ENCODE measurements at regions not wholly inside any gene's neighbourhood (a gene's known extent, or its start where the extent isn't known, plus 50 kb on each side); places are given as distances from the start of the nearest gene placed in this dataset.

- H3K9ac ChIP-seq (ENCODE audit: low read length), result no peak overlapping the region
Measured at GRCh38 chr11:115941481-115941993, 437.3 kb upstream of the CADM1 start.

DNA sequence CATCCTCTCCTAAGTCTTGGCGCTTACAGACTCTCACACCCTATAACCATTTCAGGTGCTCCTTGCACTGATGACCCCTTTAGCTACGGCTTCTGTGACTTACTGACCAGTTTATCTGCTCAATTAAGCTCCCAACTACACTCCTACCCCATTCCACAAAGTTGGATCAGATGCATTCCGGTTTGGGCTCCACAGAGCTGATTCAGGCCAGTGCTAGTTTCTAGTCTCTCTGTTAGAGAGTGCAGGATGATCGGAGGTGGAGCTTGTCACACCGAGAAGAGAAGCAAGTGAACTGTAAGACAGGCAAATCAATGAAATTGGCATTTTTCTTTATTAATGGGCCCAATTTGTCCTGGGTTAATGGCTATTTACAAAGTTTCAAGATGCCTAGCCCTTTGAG, 436.8 kb upstream of the CADM1 start:
- H3K79me2 ChIP-seq (ENCODE audit: low read length), result no peaks in the 10 kb centered on the region
- H3K36me3 ChIP-seq (replicated peaks; ENCODE audit: low read depth, low read length), result no peaks in the 10 kb centered on the region
- H3K4me3 ChIP-seq (ENCODE audit: low read length), result no peak overlapping the region
- H3K9me3 ChIP-seq (ENCODE audit: insufficient read depth, low read length), result no peaks in the 10 kb centered on the region
- no peaks in the 10 kb centered on the region for H3K27me3 ChIP-seq (ENCODE audit: low read depth, low read length)
- H4K20me1 ChIP-seq (ENCODE audit: insufficient read depth, low read length), result no peaks in the 10 kb centered on the region
- peaks cover 45% of the 10 kb centered on the region for H3K4me1 ChIP-seq (ENCODE audit: low read length)
- H3K4me2 ChIP-seq (ENCODE audit: low read length), result no peak overlapping the region
- H2AFZ ChIP-seq (ENCODE audit: low read depth, low read length), result no peak overlapping the region
- no peak overlapping the region for H3K27ac ChIP-seq (ENCODE audit: low read length)
- TF ChIP-seq EZH2phosphoT487 (IDR thresholded peaks at IDR 0.05; ENCODE audit: low read depth) (no peak), CTCF (IDR thresholded peaks at IDR 0.05; ENCODE audit: low read depth, low read length) (no peak)
- H3K9ac ChIP-seq (ENCODE audit: low read length), result no peak overlapping the region

More at GRCh38 chr11:115941481-115941993, 437.3 kb upstream of the CADM1 start:
- H3K4me1 ChIP-seq (ENCODE audit: low read length), result peaks cover 41% of the 10 kb centered on the region
- H3K36me3 ChIP-seq (replicated peaks; ENCODE audit: low read depth, low read length), result no peaks in the 10 kb centered on the region
- no peak overlapping the region for H2AFZ ChIP-seq (ENCODE audit: low read depth, low read length)
- no peaks in the 10 kb centered on the region for H4K20me1 ChIP-seq (ENCODE audit: insufficient read depth, low read length)
- H3K4me2 ChIP-seq (ENCODE audit: low read length), result no peak overlapping the region
- no peak overlapping the region for H3K4me3 ChIP-seq (ENCODE audit: low read length)
- no peak for TF ChIP-seq CTCF (IDR thresholded peaks at IDR 0.05; ENCODE audit: low read depth, low read length)
- no peak for TF ChIP-seq EZH2phosphoT487 (IDR thresholded peaks at IDR 0.05; ENCODE audit: low read depth)
- H3K9me3 ChIP-seq (ENCODE audit: insufficient read depth, low read length), result no peaks in the 10 kb centered on the region
- H3K27me3 ChIP-seq (ENCODE audit: low read depth, low read length), result no peaks in the 10 kb centered on the region
- no peaks in the 10 kb centered on the region for H3K79me2 ChIP-seq (ENCODE audit: low read length)
- H3K27ac ChIP-seq (ENCODE audit: low read length), result no peak overlapping the region

- peak overlapping the region; percentile 56 for H3K4me3 ChIP-seq (ENCODE audit: low read length)
- H3K27ac ChIP-seq (ENCODE audit: low read length), result no peak overlapping the region
- peak overlapping the region; percentile 41; the same call in 1 of the 2 replicates for H3K9ac ChIP-seq (ENCODE audit: low read length)
- H2AFZ ChIP-seq (ENCODE audit: low read depth, low read length), result peak overlapping the region; percentile 55; the same call in 1 of the 2 replicates
- no peaks in the 10 kb centered on the region for H3K9me3 ChIP-seq (ENCODE audit: insufficient read depth, low read length)
- H3K79me2 ChIP-seq (ENCODE audit: low read length), result no peaks in the 10 kb centered on the region
- peaks cover 34% of the 10 kb centered on the region for H3K4me1 ChIP-seq (ENCODE audit: low read length)
- TF ChIP-seq EZH2phosphoT487 (IDR thresholded peaks at IDR 0.05; ENCODE audit: low read depth) (no peak), CTCF (IDR thresholded peaks at IDR 0.05; ENCODE audit: low read depth, low read length) (no peak)
- no peaks in the 10 kb centered on the region for H4K20me1 ChIP-seq (ENCODE audit: insufficient read depth, low read length)
- no peaks in the 10 kb centered on the region for H3K27me3 ChIP-seq (ENCODE audit: low read depth, low read length)
- H3K36me3 ChIP-seq (replicated peaks; ENCODE audit: low read depth, low read length), result no peaks in the 10 kb centered on the region
- H3K4me2 ChIP-seq (ENCODE audit: low read length), result peak overlapping the region; percentile 79
Measured at GRCh38 chr11:115939731-115940421, 435.7 kb upstream of the CADM1 start.

- H3K4me3 ChIP-seq (ENCODE audit: low read length), result peak overlapping the region; percentile 56
- H3K4me1 ChIP-seq (ENCODE audit: low read length), result peaks cover 39% of the 10 kb centered on the region
- peak overlapping the region; percentile 79 for H3K4me2 ChIP-seq (ENCODE audit: low read length)
- H3K9me3 ChIP-seq (ENCODE audit: insufficient read depth, low read length), result no peaks in the 10 kb centered on the region
- H4K20me1 ChIP-seq (ENCODE audit: insufficient read depth, low read length), result no peaks in the 10 kb centered on the region
- TF ChIP-seq EZH2phosphoT487 (IDR thresholded peaks at IDR 0.05; ENCODE audit: low read depth) (no peak), CTCF (IDR thresholded peaks at IDR 0.05; ENCODE audit: low read depth, low read length) (no peak)
- H3K36me3 ChIP-seq (replicated peaks; ENCODE audit: low read depth, low read length), result no peaks in the 10 kb centered on the region
- no peaks in the 10 kb centered on the region for H3K27me3 ChIP-seq (ENCODE audit: low read depth, low read length)
- no peak overlapping the region for H3K27ac ChIP-seq (ENCODE audit: low read length)
- H3K9ac ChIP-seq (ENCODE audit: low read length), result peak overlapping the region; percentile 41; the same call in 1 of the 2 replicates
- H3K79me2 ChIP-seq (ENCODE audit: low read length), result no peaks in the 10 kb centered on the region
- H2AFZ ChIP-seq (ENCODE audit: low read depth, low read length), result peak overlapping the region; percentile 55; the same call in 1 of the 2 replicates
Measured at GRCh38 chr11:115939104-115939730, 435.0 kb upstream of the CADM1 start.

Data from OCI-LY3 (cell line).